Keratinocyte (primary cell): ENCODE measurements at regions not wholly inside any gene's neighbourhood (a gene's known extent, or its start where the extent isn't known, plus 50 kb on each side); places are given as distances from the start of the nearest gene placed in this dataset.
"Not testable (repeated sequence)": the region's sequence is repeated elsewhere in the genome, so short reads cannot be mapped to it uniquely, and the experiment has no call there.

ENCODE experiments used
- DNase-seq: peaks from one replicate; pipeline ENCODE4 v3.0.0-alpha.2; 2011; ENCODE audit warnings: low read depth, missing footprints, low spot score
- FAIRE-seq: peaks from 2 replicates; lab custom pipeline; 2011; peaks lifted over from hg19 to GRCh38; lab: Jason Lieb, UNC
- H2AFZ ChIP-seq: 2 replicates; pipeline ENCODE4 v1.6.0; 2012; ENCODE audit warnings: low read length, control low read depth, inconsistent platforms; ENCODE audit not compliant: control insufficient read depth
- H3K27ac ChIP-seq: 2 replicates; pipeline ENCODE4 v1.5.1; 2011; ENCODE audit warnings: low read length; ENCODE audit not compliant: control insufficient read depth, insufficient read depth
- H3K27me3 ChIP-seq: 3 replicates; pipeline ENCODE4 v1.6.0; 2011; ENCODE audit warnings: low read length; ENCODE audit not compliant: control insufficient read depth, insufficient read depth; ENCODE audit errors: extremely low read depth
- H3K36me3 ChIP-seq, 2 experiments: 2 replicates in 1 of 2; 3 replicates in 1 of 2; pipeline ENCODE4 v1.5.1; 2011; ENCODE audit warnings: low read length in 2 of 2, mild to moderate bottlenecking in 1 of 2; ENCODE audit not compliant: control insufficient read depth in 2 of 2, insufficient read depth in 2 of 2; ENCODE audit errors: extremely low read depth in 1 of 2
- H3K4me1 ChIP-seq: 3 replicates; pipeline ENCODE4 v1.5.1; 2011; ENCODE audit warnings: low read length; ENCODE audit not compliant: control insufficient read depth, insufficient read depth; ENCODE audit errors: extremely low read depth
- H3K4me2 ChIP-seq: 3 replicates; pipeline ENCODE4 v1.6.0; 2011; ENCODE audit warnings: low read depth, low read length; ENCODE audit not compliant: control insufficient read depth, insufficient read depth; ENCODE audit errors: extremely low read depth
- H3K4me3 ChIP-seq, 3 experiments: fragments of 200-600 bp in 1 of 3; sonication (generic) in 1 of 3; 2 replicates in 2 of 3; 3 replicates in 1 of 3; pipeline ENCODE4 v1.5.1; 2011 to 2016; ENCODE audit warnings: low read length in 3 of 3, mild to moderate bottlenecking in 3 of 3, control low read depth in 2 of 3, inconsistent platforms in 1 of 3, low read depth in 1 of 3, mixed read lengths in 1 of 3, mixed run types in 1 of 3, moderate library complexity in 1 of 3; ENCODE audit not compliant: control insufficient read depth in 2 of 3, insufficient read depth in 2 of 3; ENCODE audit errors: extremely low read depth in 1 of 3
- H3K79me2 ChIP-seq: 2 replicates; pipeline ENCODE4 v1.6.0; 2012; ENCODE audit warnings: low read length; ENCODE audit not compliant: control insufficient read depth, insufficient read depth
- H3K9ac ChIP-seq: 3 replicates; pipeline ENCODE4 v1.6.0; 2011; ENCODE audit warnings: low read length; ENCODE audit not compliant: control insufficient read depth, insufficient read depth; ENCODE audit errors: extremely low read depth
- H3K9me1 ChIP-seq: 3 replicates; pipeline ENCODE4 v1.6.0; 2011; ENCODE audit warnings: low read length; ENCODE audit not compliant: control insufficient read depth, insufficient read depth; ENCODE audit errors: extremely low read depth
- H3K9me3 ChIP-seq: 2 replicates; pipeline ENCODE4 v1.5.1; 2012; ENCODE audit warnings: low read depth, low read length; ENCODE audit not compliant: control insufficient read depth
- H4K20me1 ChIP-seq: 3 replicates; pipeline ENCODE4 v1.6.0; 2011; ENCODE audit warnings: low read length; ENCODE audit not compliant: control insufficient read depth, insufficient read depth; ENCODE audit errors: extremely low read depth
- EZH2 ChIP-seq: IDR thresholded peaks from one replicate; pipeline ENCODE4 v1.6.1; 2012; ENCODE audit warnings: inconsistent platforms, mild to moderate bottlenecking, low read length, moderate library complexity
- dilution Hi-C: fragments of 300-500 bp; cut with MboI; formaldehyde crosslinking; loops from one replicate; pipeline ENCODE4 v1.7.0; 2020; ENCODE audit warnings: low sequenced_read_pairs; ENCODE audit not compliant: extremely low pct_ligation_motif_present
- TF ChIP-seq, protein P1 (sequence below), 3 experiments: IDR thresholded peaks in 1 of 3; conservative IDR thresholded peaks in 1 of 3; optimal IDR thresholded peaks in 1 of 3; 2 replicates in 2 of 3; 3 replicates in 1 of 3; pipeline versions ENCODE3 to v1.5.1; 2011; ENCODE audit warnings: low read length in 3 of 3, mild to moderate bottlenecking in 3 of 3, moderate library complexity in 2 of 3, control low read depth in 1 of 3, inconsistent platforms in 1 of 3; ENCODE audit not compliant: insufficient read depth in 2 of 3; ENCODE audit errors: extremely low read depth in 1 of 3

DNA sequence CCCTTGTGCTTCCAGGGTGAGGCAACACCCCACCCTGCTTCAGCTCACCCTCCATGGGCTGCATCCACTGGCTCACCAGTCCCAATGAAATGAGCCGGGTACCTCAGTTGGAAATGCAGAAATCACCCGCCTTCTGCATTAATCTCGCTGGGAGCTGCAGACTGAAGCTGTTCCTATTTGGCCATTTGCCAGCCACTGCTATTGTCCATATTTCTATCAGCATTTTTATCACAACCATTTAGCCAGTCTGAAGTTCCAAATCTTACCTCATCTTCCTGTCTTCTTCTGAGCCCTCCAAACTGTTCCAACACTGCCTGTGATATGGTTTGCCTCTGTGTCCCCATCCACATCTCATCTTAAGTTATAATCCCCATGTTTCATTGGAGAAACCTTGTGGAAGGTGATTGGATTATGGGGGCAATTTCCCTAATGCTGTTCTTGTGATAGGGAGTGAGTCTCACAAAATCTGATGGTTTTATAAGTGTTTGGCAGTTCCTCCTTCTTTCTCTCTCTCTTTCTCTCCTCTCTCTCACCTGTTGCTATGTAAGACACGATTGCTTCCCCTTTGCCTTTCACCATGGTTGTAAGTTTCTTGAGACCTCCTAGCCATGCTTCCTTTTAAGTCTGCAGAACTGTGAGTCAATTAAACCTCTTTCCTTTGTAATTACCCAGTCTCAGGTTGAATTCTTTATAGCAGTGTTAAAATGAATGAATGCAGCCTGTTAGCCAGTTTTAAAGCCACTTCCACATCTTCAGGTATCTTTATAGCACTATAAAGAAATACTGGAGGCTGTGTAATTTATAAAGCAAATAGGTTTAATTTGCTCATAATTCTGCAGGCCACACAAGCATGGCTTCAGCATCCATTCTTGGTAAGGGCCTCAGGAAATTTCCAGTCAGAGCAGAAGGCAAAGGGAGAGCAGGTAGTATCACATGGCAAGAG, 203.5 kb downstream of the FCRL5 start:
- Histone ChIP-seq H3K79me2 (no peaks in the 10 kb centered on the region), H3K9me1 (no peaks in the 10 kb centered on the region), H3K4me3 (no peak overlapping the region), H3K9me3 (no peaks in the 10 kb centered on the region), H3K27ac (no peak overlapping the region), H3K4me2 (no peak overlapping the region), H3K27me3 (no peaks in the 10 kb centered on the region), H3K36me3 (no peaks in the 10 kb centered on the region), H3K4me1 (no peaks in the 10 kb centered on the region), H4K20me1 (no peaks in the 10 kb centered on the region), H2AFZ (no peak overlapping the region), H3K9ac (no peak overlapping the region)
- TF ChIP-seq, protein P1, sequence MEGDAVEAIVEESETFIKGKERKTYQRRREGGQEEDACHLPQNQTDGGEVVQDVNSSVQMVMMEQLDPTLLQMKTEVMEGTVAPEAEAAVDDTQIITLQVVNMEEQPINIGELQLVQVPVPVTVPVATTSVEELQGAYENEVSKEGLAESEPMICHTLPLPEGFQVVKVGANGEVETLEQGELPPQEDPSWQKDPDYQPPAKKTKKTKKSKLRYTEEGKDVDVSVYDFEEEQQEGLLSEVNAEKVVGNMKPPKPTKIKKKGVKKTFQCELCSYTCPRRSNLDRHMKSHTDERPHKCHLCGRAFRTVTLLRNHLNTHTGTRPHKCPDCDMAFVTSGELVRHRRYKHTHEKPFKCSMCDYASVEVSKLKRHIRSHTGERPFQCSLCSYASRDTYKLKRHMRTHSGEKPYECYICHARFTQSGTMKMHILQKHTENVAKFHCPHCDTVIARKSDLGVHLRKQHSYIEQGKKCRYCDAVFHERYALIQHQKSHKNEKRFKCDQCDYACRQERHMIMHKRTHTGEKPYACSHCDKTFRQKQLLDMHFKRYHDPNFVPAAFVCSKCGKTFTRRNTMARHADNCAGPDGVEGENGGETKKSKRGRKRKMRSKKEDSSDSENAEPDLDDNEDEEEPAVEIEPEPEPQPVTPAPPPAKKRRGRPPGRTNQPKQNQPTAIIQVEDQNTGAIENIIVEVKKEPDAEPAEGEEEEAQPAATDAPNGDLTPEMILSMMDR (optimal IDR thresholded peaks at IDR 0.05 in 1 of 3, IDR thresholded peaks at IDR 0.05 in 1 of 3, conservative IDR thresholded peaks at IDR 0.05 in 1 of 3; ENCODE audit: extremely low read depth in 1 of 3, insufficient read depth in 2 of 3, low read length in 3 of 3): no peak
- TF ChIP-seq EZH2: no peak
- dilution Hi-C loops: no loop called here
- FAIRE-seq: no peak
- DNase-seq: no peak

DNA sequence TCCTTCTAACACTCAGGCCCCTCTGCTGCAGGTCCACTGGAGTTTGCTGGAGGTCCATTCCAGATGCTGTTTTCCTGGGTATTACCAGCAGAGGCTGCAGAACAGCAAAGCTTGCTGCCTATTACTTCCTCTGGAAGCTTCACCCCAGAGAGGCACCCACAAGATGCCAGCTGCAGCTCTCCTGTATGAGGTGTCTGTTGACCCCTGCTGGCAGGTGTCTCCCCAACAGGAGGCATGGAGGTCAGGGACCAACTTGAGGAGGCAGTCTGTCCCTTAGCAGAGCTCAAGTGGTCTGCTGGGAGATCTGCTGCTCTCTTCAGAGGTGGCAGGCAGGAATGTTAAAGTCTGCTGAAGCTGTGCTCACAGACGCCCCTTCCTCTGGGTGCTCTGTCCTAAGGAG, 204.8 kb downstream of the FCRL5 start:
- TF ChIP-seq, protein P1 (optimal IDR thresholded peaks at IDR 0.05 in 1 of 3, IDR thresholded peaks at IDR 0.05 in 1 of 3, conservative IDR thresholded peaks at IDR 0.05 in 1 of 3; ENCODE audit: extremely low read depth in 1 of 3, insufficient read depth in 2 of 3, low read length in 3 of 3): no peak
- TF ChIP-seq EZH2: no peak
- Histone ChIP-seq H3K36me3 (no peaks in the 10 kb centered on the region), H3K9me3 (no peaks in the 10 kb centered on the region), H3K79me2 (no peaks in the 10 kb centered on the region), H3K27ac (no peak overlapping the region), H3K27me3 (no peaks in the 10 kb centered on the region), H2AFZ (no peak overlapping the region), H3K4me2 (no peak overlapping the region), H3K9ac (no peak overlapping the region), H3K9me1 (no peaks in the 10 kb centered on the region), H4K20me1 (no peaks in the 10 kb centered on the region), H3K4me1 (no peaks in the 10 kb centered on the region), H3K4me3 (no peak overlapping the region)
- no peak for DNase-seq
- dilution Hi-C loops: no loop called here
- FAIRE-seq: no peak

- DNase-seq, H2AFZ ChIP-seq, H3K9me1 ChIP-seq, H3K27ac ChIP-seq, H3K27me3 ChIP-seq, H4K20me1 ChIP-seq, H3K9me3 ChIP-seq, H3K79me2 ChIP-seq, H3K4me2 ChIP-seq, dilution Hi-C loops, H3K36me3 ChIP-seq, H3K4me1 ChIP-seq, H3K9ac ChIP-seq, H3K4me3 ChIP-seq, FAIRE-seq: not testable (repeated sequence)
Measured at GRCh38 chr1:157337785-157338184, 199.6 kb upstream of the ETV3 start.
